ENCODE measurements at regions not wholly inside any gene's neighbourhood (a gene's known extent, or its start where the extent isn't known, plus 50 kb on each side); places are given as distances from the start of the nearest gene placed in this dataset.

- H3K4me3 ChIP-seq (ENCODE audit: low read length): no peak overlapping the region
- no peaks in the 10 kb centered on the region for H3K27me3 ChIP-seq (replicated peaks; ENCODE audit: insufficient read depth, low read length)
- no peak for TF ChIP-seq EZH2phosphoT487 (IDR thresholded peaks at IDR 0.05; ENCODE audit: low read length)
- no peak for TF ChIP-seq CTCF (IDR thresholded peaks at IDR 0.05; ENCODE audit: low read length)
- TF ChIP-seq EZH2 (optimal IDR thresholded peaks at IDR 0.05; ENCODE audit: low read depth, low read length): no peak
- H2AFZ ChIP-seq (ENCODE audit: low read length): no peak overlapping the region
- H3K79me2 ChIP-seq (ENCODE audit: low read length): no peaks in the 10 kb centered on the region
- no peaks in the 10 kb centered on the region for H3K9me2 ChIP-seq (replicated peaks; ENCODE audit: insufficient read depth, low read length)
- no peak overlapping the region for H3K27ac ChIP-seq (ENCODE audit: low read length)
- DNase-seq: no peak
- H3K4me2 ChIP-seq (ENCODE audit: low read depth, low read length): no peak overlapping the region
- no peaks in the 10 kb centered on the region for H3F3A ChIP-seq (ENCODE audit: insufficient read depth, low read length)
- H3K36me3 ChIP-seq (replicated peaks; ENCODE audit: insufficient read depth, low read length): no peaks in the 10 kb centered on the region
- no peaks in the 10 kb centered on the region for H3K9me3 ChIP-seq (replicated peaks; ENCODE audit: insufficient read depth, low read length)
- H3K9ac ChIP-seq (ENCODE audit: low read length): no peak overlapping the region
- no peaks in the 10 kb centered on the region for H4K20me1 ChIP-seq (ENCODE audit: insufficient read depth, low read length)
- no peaks in the 10 kb centered on the region for H3K4me1 ChIP-seq (ENCODE audit: low read length)
Observed at GRCh38 chr3:71924721-71925120, 139.8 kb upstream of the PROK2 start.

- Histone ChIP-seq H3K4me2 (ENCODE audit: low read depth, low read length) (no peak overlapping the region), H4K20me1 (ENCODE audit: insufficient read depth, low read length) (no peaks in the 10 kb centered on the region), H3K27ac (ENCODE audit: low read length) (no peak overlapping the region), H3F3A (ENCODE audit: insufficient read depth, low read length) (no peaks in the 10 kb centered on the region), H3K36me3 (replicated peaks; ENCODE audit: insufficient read depth, low read length) (no peaks in the 10 kb centered on the region), H3K4me1 (ENCODE audit: low read length) (no peaks in the 10 kb centered on the region), H3K9me3 (replicated peaks; ENCODE audit: insufficient read depth, low read length) (no peaks in the 10 kb centered on the region), H3K9me2 (replicated peaks; ENCODE audit: insufficient read depth, low read length) (no peaks in the 10 kb centered on the region), H2AFZ (ENCODE audit: low read length) (no peak overlapping the region), H3K27me3 (replicated peaks; ENCODE audit: insufficient read depth, low read length) (no peaks in the 10 kb centered on the region), H3K9ac (ENCODE audit: low read length) (no peak overlapping the region), H3K4me3 (ENCODE audit: low read length) (no peak overlapping the region), H3K79me2 (ENCODE audit: low read length) (no peaks in the 10 kb centered on the region)
- no peak for TF ChIP-seq CTCF (IDR thresholded peaks at IDR 0.05; ENCODE audit: low read length)
- no peak for TF ChIP-seq EZH2 (optimal IDR thresholded peaks at IDR 0.05; ENCODE audit: low read depth, low read length)
- TF ChIP-seq EZH2phosphoT487 (IDR thresholded peaks at IDR 0.05; ENCODE audit: low read length): no peak
- DNase-seq: no peak
Observed at GRCh38 chr3:71921036-71921435, 136.1 kb upstream of the PROK2 start.

GRCh38 chr3:71919572-71919971 is 134.6 kb upstream of the PROK2 start:
- Histone ChIP-seq H3K4me3 (ENCODE audit: low read length) (no peak overlapping the region), H3K9me2 (replicated peaks; ENCODE audit: insufficient read depth, low read length) (no peaks in the 10 kb centered on the region), H3F3A (ENCODE audit: insufficient read depth, low read length) (no peaks in the 10 kb centered on the region), H4K20me1 (ENCODE audit: insufficient read depth, low read length) (no peaks in the 10 kb centered on the region), H3K4me2 (ENCODE audit: low read depth, low read length) (no peak overlapping the region), H2AFZ (ENCODE audit: low read length) (no peak overlapping the region), H3K79me2 (ENCODE audit: low read length) (no peaks in the 10 kb centered on the region), H3K9me3 (replicated peaks; ENCODE audit: insufficient read depth, low read length) (no peaks in the 10 kb centered on the region), H3K27ac (ENCODE audit: low read length) (no peak overlapping the region), H3K27me3 (replicated peaks; ENCODE audit: insufficient read depth, low read length) (no peaks in the 10 kb centered on the region), H3K9ac (ENCODE audit: low read length) (no peak overlapping the region), H3K4me1 (ENCODE audit: low read length) (0 out of 2 replicates have a peak, but pooled peaks cover 3% of the 10 kb centered on the region), H3K36me3 (replicated peaks; ENCODE audit: insufficient read depth, low read length) (no peaks in the 10 kb centered on the region)
- TF ChIP-seq EZH2 (optimal IDR thresholded peaks at IDR 0.05; ENCODE audit: low read depth, low read length): no peak
- no peak for TF ChIP-seq CTCF (IDR thresholded peaks at IDR 0.05; ENCODE audit: low read length)
- TF ChIP-seq EZH2phosphoT487 (IDR thresholded peaks at IDR 0.05; ENCODE audit: low read length): no peak
- no peak for DNase-seq
